ENCODE measurements at regions not wholly inside any gene's neighbourhood (a gene's known extent, or its start where the extent isn't known, plus 50 kb on each side); places are given as distances from the start of the nearest gene placed in this dataset.
A peak's percentile ranks its signal among the peaks of the same experiment; 100 is the strongest.
"Not testable (repeated sequence)": the region's sequence is repeated elsewhere in the genome, so short reads cannot be mapped to it uniquely, and the experiment has no call there.

- DNase-seq (ENCODE audit: low spot score) = no peak
Observed at GRCh38 chr3:173342679-173343078, 54.9 kb upstream of the NLGN1 start.

DNA sequence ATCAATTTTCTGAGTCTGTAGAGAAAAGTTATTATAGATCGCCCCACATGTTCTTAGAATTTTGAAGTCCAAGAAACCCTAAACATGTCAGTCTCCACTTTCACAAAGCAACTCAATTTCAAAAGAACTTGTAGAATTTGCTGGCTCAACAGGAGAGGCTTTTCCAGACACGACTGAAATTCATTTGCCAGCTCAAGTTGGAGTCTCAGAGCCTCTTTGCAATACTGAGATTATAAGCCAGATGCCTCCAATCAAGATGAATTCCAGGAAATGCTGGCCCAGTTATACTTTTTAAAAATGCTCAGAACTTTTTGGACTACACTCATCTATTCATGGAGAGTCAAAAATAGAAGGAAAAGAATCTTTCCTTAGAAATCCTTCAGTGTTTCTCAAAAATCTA is 56.9 kb upstream of the NLGN1 start:
- DNase-seq (ENCODE audit: low spot score) = no peak

GRCh38 chr3:173336261-173336660 is 61.3 kb upstream of the NLGN1 start:
- no peak for DNase-seq (ENCODE audit: low spot score)

DNA sequence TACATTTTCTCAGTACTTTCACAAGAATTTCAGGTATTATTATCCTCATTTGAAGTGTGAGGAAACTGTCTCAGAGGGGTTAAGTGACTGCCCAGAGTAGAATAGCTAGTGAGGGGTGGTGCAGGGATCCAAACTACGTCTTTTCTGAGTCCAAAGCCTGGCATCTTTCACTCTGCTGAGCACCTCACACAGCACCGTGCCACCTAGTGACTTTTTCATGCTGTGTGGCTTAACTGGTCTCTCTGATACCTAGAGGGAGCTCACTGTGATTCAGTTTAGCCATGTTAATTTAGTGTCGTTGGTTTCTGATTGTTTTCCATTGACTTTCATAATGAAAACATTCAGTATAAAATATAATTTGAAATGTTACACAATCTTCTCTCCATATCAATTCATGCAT is 91.4 kb upstream of the NLGN1 start:
- no peak for DNase-seq (ENCODE audit: low spot score)

- DNase-seq (ENCODE audit: low spot score) = no peak
Observed at GRCh38 chr3:173304182-173304800, 93.3 kb upstream of the NLGN1 start.

- DNase-seq (ENCODE audit: low spot score) = no peak
Observed at GRCh38 chr3:173301647-173302046, 95.9 kb upstream of the NLGN1 start.

DNA sequence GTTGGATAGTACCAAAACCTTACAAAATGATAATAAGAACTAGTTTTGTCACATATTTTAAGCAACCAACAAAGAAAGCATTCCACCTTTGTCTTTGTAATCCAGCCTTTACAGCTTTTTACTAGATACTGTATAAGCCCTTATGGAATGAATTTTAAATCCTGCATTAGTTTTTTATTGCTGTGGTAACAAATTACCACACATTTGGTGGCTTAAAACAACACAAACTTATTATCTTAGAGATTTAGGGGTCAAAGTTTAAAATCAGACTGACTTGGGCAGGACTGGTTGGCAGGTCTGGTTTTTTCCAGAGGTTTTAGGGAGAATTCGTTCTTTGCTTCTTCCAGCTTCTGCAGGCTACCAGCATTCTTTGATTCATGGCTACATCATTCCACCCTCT is 108.5 kb upstream of the NLGN1 start:
- no peak for DNase-seq (ENCODE audit: low spot score)

GRCh38 chr3:173287361-173287760 is 110.2 kb upstream of the NLGN1 start:
- DNase-seq (ENCODE audit: low spot score) = no peak

DNA sequence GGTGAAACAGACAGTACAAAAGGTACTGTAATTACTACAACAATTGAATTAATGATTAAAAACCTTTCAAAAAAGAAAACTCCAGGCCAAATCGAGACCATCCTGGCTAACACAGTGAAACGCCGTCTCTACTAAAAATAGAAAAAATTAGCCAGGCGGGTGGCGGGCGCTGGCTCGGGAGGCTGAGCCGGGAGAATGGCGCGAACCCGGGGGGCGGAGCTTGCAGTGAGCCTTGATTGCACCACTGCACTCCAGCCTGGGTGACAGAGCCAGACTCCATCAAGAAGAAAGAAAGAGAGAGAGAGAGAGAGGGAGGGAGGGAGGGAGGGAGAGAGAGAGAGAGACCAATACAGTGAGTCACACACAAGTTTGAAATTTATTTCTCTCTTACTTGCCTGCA is 111.0 kb upstream of the NLGN1 start:
- DNase-seq (ENCODE audit: low spot score) = not testable (repeated sequence)

DNA sequence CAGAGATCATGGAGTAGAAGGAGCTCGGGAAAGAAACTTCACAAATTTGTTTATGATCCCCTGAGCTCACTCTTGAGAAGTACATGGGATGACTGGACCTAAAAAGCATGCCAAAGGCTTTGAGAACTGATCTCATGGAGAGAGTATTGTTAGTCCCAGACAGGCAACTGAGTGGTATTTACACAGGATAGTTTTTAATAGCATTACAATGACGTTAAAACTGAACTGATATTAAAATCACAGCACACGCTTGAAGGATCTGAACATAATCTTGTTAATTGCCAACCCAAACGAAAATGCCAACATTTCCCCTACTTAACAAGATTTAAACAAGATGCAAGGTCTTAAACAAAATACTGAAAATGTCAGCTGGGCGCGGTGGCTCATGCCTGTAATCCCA is 113.2 kb upstream of the NLGN1 start:
- DNase-seq (ENCODE audit: low spot score) = no peak

DNA sequence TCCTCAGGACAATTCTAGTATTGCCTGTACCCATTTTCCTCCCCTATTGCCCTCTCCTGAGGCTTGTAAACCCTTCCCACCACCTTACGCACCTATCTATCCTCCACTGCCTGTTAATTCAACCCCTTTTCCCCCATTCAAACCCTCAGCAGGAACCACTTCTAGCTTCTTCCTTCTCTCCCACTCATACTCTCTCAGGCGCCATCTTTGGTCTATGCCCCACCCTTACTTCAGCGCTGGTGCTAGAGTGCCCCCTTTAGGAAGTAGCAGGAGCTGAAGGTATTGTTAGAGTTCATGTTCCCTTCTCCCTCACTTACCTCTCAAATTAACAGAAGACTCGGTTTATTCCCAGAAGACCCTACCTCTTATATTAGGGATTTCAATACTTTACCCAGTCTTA is 121.8 kb upstream of the NLGN1 start:
- peak; percentile 37 for DNase-seq (ENCODE audit: low spot score)

- no peak for DNase-seq (ENCODE audit: low spot score)
Observed at GRCh38 chr3:173273838-173274237, 123.7 kb upstream of the NLGN1 start.

DNA sequence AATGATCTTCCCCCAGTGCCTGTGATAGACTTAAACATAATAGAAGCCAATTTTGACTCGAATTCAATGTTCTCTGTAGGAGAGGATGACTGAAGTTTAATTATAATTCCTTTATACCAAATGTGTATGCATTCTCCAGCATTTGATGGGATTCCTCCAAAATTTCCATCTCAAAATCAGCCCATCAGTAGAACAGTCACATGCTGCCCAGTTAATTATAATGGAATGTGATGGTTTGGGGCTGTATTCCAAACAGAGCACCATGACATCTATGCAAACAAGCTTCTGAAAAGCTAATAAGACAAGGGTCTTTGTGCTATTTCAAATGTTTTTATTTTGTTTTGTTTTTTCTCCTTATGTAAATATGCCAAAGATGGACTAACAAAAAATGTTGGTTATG is 127.7 kb upstream of the SPATA16 start:
- no peak for DNase-seq (ENCODE audit: low spot score)

- DNase-seq (ENCODE audit: low spot score) = no peak
Observed at GRCh38 chr3:173267716-173268115, 126.7 kb upstream of the SPATA16 start.

DNA sequence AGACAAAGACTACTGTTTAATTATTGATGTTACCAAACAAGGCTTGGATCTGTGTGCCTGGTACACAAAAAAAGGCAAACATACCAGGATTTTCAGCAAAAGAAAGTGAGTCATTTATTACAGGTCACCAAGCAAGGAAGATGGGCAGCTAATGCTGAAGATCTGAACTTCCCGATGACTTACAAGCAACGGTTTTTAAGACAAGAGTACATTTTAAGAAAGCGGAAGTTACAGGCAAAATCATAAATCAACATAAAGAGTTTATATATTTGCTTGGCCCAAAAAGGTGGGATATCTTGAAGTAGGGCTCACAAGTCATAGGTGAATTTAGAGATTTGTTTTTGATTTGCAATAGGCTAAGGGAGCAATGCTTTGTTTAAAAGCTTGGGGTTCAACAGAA is 125.4 kb upstream of the SPATA16 start:
- DNase-seq (ENCODE audit: low spot score) = no peak

- DNase-seq (ENCODE audit: low spot score) = no peak
Observed at GRCh38 chr3:173258697-173259096, 117.7 kb upstream of the SPATA16 start.

- DNase-seq (ENCODE audit: low spot score) = no peak
Observed at GRCh38 chr3:173257797-173258196, 116.8 kb upstream of the SPATA16 start.

DNA sequence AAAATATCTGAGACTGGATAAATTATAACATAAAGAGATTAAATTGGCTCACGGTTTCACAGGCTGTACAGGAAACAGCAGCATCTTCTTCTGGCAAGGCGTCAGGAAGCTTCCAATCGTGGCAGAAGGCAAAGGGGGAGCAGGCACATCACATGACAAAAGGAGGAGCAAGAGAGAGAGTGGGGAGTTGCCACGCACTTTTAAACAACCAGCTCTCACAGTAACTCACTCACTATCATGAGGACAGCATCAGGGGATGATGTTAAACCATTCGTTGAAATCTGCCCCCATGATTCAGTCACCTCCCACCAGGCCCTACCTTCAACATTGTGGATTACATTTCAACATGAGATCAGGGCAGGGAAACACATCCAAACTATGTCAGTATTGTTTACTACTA is 114.5 kb upstream of the SPATA16 start:
- DNase-seq (ENCODE audit: low spot score) = no peak

- no peak for DNase-seq (ENCODE audit: low spot score)
Observed at GRCh38 chr3:173253471-173253870, 112.4 kb upstream of the SPATA16 start.

DNA sequence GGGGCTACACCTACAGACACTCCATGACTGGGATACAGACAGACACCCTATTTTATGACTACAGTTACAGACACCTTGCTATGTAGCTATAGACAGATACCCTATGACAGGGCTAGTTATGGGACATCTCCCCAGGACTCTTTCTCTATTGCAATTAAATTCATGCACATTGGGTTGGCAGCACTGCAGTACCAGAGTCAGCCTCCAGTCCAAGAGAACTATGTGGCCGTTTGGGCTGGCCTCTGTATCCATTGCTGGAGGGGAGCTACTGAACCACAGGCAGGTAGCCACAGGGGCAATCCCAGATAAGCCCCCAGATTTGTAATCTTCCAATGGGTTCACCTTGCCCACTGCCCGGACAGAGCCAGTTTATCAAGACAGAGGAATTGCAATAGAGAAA is 108.4 kb upstream of the SPATA16 start:
- DNase-seq (ENCODE audit: low spot score) = no peak

GRCh38 chr3:173241727-173242126 is 100.7 kb upstream of the SPATA16 start:
- DNase-seq (ENCODE audit: low spot score) = no peak

- no peak for DNase-seq (ENCODE audit: low spot score)
Observed at GRCh38 chr3:173238091-173238490, 97.1 kb upstream of the SPATA16 start.

GRCh38 chr3:173225351-173225750 is 84.3 kb upstream of the SPATA16 start:
- DNase-seq (ENCODE audit: low spot score) = no peak

DNA sequence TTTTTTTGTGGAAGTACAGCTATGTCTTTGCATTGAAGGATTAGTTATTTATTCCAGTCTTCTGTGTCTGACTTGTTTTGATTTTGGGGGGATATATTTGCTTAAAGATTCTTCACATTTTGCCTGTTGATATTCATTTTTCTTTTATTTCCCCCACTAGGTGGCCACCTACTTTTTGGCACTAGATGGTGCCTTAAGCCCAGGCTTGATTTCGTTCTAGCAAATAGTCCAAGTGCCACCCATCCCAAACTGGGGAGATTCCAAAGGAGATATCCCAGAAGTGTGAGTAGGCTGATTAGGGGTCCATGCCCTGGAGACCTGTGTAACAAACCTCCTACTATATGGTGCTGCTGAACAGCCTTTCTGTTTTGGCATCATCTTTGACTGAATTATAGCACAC is 80.0 kb upstream of the SPATA16 start:
- DNase-seq (ENCODE audit: low spot score) = peak; percentile 31

All from HT-29 (cell line).